GM23248 (cell line): ENCODE measurements at regions not wholly inside any gene's neighbourhood (a gene's known extent, or its start where the extent isn't known, plus 50 kb on each side); places are given as distances from the start of the nearest gene placed in this dataset.

Experiments
- EZH2 ChIP-seq: fragments of 200-600 bp; sonication (generic); IDR thresholded peaks from 2 replicates; pipeline ENCODE4 v1.6.1; 2018; ENCODE audit warnings: antibody characterized with exemption, mild to moderate bottlenecking; ENCODE audit not compliant: insufficient read depth, poor library complexity, severe bottlenecking
- EZH2phosphoT487 ChIP-seq: fragments of 200-600 bp; sonication (generic); IDR thresholded peaks from 2 replicates; pipeline ENCODE4 v1.6.1; 2018; ENCODE audit warnings: antibody characterized with exemption, moderate library complexity, mild to moderate bottlenecking, low read depth; ENCODE audit not compliant: insufficient read depth

DNA sequence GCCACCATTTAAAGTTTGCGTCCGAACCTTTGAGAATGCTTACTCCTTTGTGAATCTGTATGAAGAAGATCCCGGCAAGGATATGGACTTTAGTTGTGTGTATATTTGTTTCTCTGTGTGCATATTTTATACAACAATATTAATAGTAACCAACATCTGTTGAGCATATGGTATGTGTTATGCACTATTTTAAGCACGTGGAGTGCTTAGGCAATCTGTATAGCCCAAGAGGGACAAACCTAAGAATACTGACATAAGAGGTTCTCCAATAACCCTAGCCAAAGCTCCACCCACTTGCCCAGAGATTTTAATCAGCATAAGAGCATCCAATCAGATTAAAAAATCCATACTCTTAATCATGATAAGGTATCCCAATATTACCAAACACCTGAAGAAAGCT lies 92.7 kb downstream of the MAB21L3 start:
- TF ChIP-seq EZH2phosphoT487 = no peak
- TF ChIP-seq EZH2 = no peak
